HG03520 (cell line): ENCODE measurements at regions not wholly inside any gene's neighbourhood (a gene's known extent, or its start where the extent isn't known, plus 50 kb on each side); places are given as distances from the start of the nearest gene placed in this dataset.

Experiments
- ATAC-seq: cut with Tn5 transposase; IDR thresholded peaks from one replicate; pipeline ENCODE4 v1.9.1; 2021; ENCODE audit warnings: mild to moderate bottlenecking, moderate library complexity; ENCODE audit not compliant: unreplicated experiment

DNA sequence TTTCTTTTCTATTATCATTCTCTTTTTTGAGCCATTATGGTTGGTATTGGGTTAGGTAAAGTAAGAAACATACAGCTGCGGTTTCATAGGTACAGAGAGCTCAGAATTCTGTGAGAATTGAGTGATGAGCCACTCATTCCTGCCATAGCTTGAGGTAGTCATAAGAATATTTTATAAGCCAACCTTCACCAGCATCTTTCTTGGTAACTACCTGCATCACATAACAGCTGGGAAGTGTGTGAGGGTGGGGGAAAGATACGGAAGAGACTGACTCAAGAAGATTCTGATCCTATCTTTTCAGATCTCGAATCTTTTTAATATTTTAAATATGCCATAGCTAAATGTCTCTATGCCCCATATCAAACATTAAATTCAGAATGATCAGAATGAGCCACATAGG, 313.8 kb upstream of the DDX18 start:
- ATAC-seq, result no peak

GRCh38 chr2:117502121-117502520, 312.4 kb upstream of the DDX18 start:
- no peak for ATAC-seq

- ATAC-seq, result no peak
Observed at GRCh38 chr2:117512307-117512706, 302.2 kb upstream of the DDX18 start.

DNA sequence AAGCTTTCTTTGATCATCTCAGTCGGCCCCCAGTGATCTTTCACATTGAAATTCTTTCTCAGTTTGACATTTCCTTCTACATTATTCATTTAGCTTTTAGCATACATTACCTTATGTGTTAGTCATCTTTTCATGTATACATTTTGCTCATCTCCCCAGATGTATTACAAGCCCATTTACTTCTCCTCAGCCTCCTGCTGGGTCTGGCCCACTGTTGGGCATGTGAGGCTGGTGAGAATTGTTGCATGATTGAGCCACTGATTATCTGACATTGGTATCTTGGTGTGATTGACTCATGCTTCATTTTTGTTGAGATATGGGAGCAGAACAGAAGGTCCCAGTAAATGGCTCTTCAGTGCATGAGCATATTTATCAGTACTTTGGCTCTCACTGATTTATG, 300.1 kb upstream of the DDX18 start:
- no peak for ATAC-seq

- ATAC-seq, result no peak
Observed at GRCh38 chr2:117519238-117519637, 295.3 kb upstream of the DDX18 start.

GRCh38 chr2:117519721-117520120, 294.8 kb upstream of the DDX18 start:
- ATAC-seq, result no peak

DNA sequence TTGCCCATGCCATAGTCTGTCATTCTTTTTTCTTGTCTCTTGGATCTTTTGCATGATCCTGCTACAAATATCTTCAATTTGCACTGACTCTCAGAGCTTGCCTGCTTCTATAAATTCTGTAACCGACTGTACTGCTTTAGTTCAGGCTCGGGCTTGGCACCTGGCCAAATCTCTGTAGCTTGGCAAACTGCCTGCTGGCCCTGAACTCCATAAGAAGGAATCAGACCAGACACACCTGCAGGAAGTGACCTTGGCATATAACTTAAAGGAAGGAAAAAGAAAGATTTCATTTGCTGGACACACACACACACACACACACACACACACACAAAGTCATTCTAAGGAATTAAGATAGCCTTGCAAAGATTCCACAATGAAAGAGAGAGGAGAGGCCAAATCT, 291.2 kb upstream of the DDX18 start:
- no peak for ATAC-seq

- no peak for ATAC-seq
Observed at GRCh38 chr2:117523711-117524238, 290.7 kb upstream of the DDX18 start.

GRCh38 chr2:117536139-117536538, 278.4 kb upstream of the DDX18 start:
- ATAC-seq, result no peak

DNA sequence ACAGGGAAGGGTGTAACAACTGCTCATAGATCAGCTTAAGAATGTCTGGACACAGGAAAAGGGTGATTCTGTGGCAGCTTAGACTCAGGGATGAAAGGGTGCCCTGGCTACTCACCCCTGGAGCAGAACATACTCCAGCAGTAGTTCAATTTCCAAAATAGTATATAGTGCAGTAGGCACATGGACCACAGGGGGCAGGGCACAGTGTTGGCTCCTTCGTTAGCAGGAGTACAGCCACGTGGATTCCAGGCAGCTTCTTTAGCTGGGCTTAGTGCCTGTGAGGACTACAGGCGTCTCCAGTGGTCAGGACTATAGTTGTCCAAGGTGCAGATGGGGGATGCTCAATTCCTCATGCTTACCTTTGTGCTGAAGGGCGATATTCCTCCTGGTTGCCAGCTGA, 277.5 kb upstream of the DDX18 start:
- ATAC-seq, result no peak

DNA sequence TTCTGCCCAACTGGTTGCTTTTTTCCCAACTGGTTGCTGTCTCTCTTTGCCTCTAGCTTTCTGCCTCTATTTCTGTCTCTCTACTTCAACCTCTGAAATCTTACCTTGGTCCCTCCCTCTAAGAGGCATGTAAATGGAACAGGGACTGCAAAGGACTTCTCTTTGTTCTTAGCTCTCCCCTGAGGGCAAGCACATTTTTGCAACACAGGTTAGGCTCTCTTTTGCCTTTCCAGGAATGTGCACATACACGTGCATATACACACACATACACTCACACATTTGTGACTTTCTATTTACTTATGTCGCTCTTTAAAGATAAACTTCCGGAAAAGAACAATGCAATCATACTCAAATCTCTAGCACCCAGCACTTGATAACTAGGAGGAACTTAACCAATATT, 262.6 kb upstream of the DDX18 start:
- ATAC-seq, result no peak

- no peak for ATAC-seq
Observed at GRCh38 chr2:117553448-117553847, 261.0 kb upstream of the DDX18 start.

- ATAC-seq, result no peak
Observed at GRCh38 chr2:117555965-117556364, 258.5 kb upstream of the DDX18 start.

DNA sequence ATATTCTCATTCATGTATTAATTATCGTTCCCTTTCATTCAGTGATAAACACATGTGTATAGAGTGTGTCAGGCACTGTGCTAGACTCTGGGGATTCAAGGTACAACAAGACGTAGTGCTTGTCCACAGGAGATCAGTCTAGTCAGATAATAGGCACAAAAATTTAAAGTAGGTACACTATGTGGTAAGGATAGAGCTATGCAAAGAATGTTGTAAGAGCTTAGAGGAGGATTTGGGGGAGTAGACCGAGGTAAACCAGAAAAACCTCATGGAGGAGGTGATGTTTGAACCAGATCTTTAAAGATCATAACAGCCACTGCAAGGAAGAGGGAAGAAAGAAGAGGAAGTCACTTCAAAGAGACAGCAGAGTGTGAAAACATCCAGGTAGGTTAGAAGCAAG, 256.9 kb upstream of the DDX18 start:
- ATAC-seq, result no peak

- no peak for ATAC-seq
Observed at GRCh38 chr2:117562654-117563053, 251.8 kb upstream of the DDX18 start.

DNA sequence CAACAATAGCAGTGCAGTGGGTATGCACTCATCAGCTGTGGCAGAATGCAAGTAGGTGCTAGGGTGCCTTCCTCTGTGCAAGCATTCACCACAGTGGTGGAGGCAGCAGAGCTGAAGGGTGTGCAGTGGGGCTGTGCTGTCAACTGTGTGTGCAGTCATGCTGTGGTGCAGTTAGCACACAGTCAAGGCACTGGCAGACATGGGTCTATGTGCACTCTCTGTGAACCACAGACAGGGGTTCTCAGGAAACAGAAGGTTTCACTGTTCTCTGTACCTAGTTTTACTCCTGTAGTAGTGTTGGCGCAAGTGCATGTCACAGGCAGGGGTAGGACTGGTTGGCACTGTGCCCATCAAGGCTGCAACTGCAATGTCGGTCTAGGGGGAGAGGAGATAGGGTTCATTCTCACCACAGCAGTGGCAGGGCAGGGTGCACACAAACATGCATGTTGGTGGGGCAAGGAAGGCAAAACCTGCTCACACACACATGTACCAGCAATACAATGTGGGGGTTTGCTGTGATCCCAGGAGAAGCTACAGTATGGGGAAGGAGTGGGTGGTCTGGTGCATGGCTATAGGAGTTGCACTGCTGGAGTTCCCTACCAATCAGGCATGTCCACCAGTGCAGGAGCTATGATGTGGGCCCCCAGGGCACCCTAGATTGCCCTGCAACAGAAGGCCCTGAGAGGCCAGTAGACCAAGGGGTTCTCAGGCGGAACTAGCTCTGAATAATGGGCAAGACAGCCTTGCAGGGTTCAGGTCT, 242.7 kb upstream of the DDX18 start:
- ATAC-seq, result no peak

DNA sequence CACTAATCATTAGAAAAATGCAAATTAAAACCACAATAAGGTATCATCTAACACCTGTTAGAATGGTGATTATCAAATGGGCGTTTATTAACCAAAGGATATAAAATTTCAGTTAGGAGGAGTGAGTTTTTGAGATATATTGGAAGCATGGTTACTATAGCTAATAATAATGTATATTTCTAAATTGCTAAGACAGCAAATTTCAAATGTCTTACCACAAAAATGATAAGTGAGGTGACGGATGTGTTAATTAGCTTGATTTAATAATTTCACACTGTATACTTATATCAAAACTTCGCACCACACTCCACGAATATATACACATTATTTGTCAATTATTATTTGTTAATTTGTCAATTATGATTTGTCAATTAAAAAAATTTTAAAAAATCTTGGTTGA, 227.2 kb upstream of the DDX18 start:
- ATAC-seq, result no peak

DNA sequence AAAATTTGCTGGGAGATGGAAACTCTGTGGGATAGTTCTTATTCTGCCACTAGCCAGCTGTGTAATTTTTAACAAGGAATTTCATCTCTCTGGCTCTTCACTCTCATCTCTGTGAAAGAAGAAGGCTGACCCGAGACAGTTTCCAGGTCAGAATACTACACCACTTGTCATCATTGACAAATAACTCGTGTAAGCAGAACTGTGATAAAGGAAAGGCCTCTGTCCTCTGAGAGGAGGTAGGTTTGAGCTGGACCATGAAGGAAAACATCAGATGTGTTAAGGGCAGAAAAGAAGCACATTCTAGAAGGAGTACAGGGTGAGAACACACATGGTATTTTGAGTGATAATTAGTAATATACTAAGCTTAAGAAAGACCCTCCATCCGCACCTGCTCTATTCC, 211.4 kb upstream of the DDX18 start:
- ATAC-seq, result no peak

DNA sequence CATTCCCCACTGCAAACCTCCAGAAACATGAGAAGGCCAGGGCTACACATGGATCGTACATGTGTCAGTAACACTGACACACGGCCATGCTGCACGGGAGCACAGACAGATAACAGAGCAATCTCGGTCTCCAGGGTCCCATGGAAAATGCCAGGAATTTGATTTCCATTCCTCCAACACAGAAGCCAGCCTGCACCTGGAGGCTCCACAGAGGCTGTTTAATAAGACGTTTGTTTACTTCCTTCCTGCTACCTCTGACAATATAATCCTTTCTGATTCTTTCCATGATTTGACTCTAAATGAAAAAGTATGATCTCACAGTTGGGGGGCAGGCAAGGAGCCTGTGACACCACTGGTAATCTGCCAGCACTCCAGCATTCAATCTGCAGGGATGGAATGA, 210.9 kb upstream of the DDX18 start:
- ATAC-seq, result no peak

DNA sequence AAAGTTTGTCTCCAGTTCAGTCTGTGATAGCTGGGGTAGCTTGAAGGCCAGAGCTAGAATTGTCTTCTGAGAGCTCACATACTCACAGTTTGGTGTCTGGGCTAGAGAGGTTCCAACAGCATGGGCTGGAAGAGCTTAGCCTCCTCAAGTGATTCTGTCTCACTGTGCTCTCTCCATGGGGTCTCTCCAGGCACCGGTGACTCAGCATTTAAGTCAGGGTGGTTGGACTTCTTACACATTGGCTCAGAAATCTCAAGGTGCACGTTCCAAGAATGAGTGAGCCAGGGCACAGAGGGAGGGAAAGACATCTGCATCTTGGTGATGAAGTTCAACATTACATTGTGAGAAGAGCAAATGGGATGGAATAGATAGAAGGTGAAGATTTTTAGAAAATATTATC, 207.3 kb upstream of the DDX18 start:
- no peak for ATAC-seq

- no peak for ATAC-seq
Observed at GRCh38 chr2:117613101-117613500, 201.4 kb upstream of the DDX18 start.

- ATAC-seq, result no peak
Observed at GRCh38 chr2:117614296-117614695, 200.2 kb upstream of the DDX18 start.
